ENCODE measurements at regions not wholly inside any gene's neighbourhood (a gene's known extent, or its start where the extent isn't known, plus 50 kb on each side); places are given as distances from the start of the nearest gene placed in this dataset.
A peak's percentile ranks its signal among the peaks of the same experiment; 100 is the strongest.

DNA sequence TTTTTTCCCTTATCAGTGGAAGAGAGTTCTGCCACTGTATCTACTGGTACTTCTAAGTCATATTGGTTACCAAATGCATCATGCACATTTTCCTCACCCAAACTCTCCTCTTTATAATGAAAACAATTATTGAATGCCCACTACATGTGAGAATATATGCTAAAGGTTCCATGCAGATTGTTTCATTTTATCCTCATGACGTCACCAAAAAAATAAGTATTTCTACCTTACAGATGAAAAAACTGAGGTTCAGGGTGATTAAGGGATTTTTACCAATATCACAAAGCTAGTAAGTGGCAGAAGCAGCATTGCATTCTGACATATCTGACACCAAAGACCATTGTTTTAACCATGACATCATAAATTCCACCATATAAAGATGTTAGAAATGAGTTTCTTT lies 51.9 kb upstream of the ZEB2 start:
- Histone ChIP-seq H3K4me3 (ENCODE audit: low read depth, low read length) (no peak overlapping the region), H3K27me3 (ENCODE audit: control insufficient read depth, insufficient read depth, low read length) (no peaks in the 10 kb centered on the region), H3K36me3 (ENCODE audit: control insufficient read depth, insufficient read depth, low read length) (no peaks in the 10 kb centered on the region)
- FAIRE-seq: no peak
- TF ChIP-seq, protein P1, sequence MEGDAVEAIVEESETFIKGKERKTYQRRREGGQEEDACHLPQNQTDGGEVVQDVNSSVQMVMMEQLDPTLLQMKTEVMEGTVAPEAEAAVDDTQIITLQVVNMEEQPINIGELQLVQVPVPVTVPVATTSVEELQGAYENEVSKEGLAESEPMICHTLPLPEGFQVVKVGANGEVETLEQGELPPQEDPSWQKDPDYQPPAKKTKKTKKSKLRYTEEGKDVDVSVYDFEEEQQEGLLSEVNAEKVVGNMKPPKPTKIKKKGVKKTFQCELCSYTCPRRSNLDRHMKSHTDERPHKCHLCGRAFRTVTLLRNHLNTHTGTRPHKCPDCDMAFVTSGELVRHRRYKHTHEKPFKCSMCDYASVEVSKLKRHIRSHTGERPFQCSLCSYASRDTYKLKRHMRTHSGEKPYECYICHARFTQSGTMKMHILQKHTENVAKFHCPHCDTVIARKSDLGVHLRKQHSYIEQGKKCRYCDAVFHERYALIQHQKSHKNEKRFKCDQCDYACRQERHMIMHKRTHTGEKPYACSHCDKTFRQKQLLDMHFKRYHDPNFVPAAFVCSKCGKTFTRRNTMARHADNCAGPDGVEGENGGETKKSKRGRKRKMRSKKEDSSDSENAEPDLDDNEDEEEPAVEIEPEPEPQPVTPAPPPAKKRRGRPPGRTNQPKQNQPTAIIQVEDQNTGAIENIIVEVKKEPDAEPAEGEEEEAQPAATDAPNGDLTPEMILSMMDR (IDR thresholded peaks at IDR 0.05; ENCODE audit: insufficient read depth, low read length, severe bottlenecking): no peak
- DNase-seq (ENCODE audit: low read depth): no peak

GRCh38 chr2:144570566-144570965 lies 50.6 kb upstream of the ZEB2 start:
- peak; percentile 58 for DNase-seq (ENCODE audit: low read depth)
- no peaks in the 10 kb centered on the region for H3K36me3 ChIP-seq (ENCODE audit: control insufficient read depth, insufficient read depth, low read length)
- TF ChIP-seq, protein P1 (IDR thresholded peaks at IDR 0.05; ENCODE audit: insufficient read depth, low read length, severe bottlenecking): no peak
- no peak overlapping the region for H3K4me3 ChIP-seq (ENCODE audit: low read depth, low read length)
- FAIRE-seq: no peak
- H3K27me3 ChIP-seq (ENCODE audit: control insufficient read depth, insufficient read depth, low read length): no peaks in the 10 kb centered on the region

Measured in bronchial epithelial cell (primary cell).